GM19455 (cell line): ENCODE measurements at regions not wholly inside any gene's neighbourhood (a gene's known extent, or its start where the extent isn't known, plus 50 kb on each side); places are given as distances from the start of the nearest gene placed in this dataset.
"Not testable (repeated sequence)": the region's sequence is repeated elsewhere in the genome, so short reads cannot be mapped to it uniquely, and the experiment has no call there.

Experiments
- ATAC-seq: cut with Tn5 transposase; IDR thresholded peaks from one replicate; pipeline ENCODE4 v1.9.1; 2021; ENCODE audit not compliant: unreplicated experiment

DNA sequence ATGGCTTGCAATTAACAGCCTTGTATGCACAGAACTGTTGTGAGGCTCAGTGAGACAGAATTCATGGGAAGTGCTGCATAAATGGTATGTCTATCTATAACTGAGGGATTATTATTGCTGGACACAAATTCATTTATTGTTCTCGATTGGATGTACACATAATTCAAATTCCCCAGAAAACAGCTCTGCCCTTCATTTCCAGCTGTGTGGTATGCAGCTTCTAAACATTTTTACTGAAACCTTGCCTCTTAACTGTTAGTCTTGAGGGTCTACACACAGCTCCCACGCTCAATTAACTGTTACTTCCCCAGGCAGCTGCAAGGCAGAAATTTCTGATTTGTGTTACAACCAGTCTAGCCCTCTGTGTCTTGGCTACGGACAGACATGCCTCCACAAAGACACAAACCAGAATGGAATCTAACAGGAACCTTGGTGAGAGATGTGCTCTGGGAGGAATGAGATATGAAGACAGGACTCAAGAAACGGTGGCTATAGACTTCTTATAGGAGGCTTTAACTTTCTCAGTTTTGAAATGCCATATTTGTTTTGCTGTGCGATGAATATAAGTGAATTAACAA lies 139.7 kb upstream of the TBL1XR1 start:
- ATAC-seq = no peak

DNA sequence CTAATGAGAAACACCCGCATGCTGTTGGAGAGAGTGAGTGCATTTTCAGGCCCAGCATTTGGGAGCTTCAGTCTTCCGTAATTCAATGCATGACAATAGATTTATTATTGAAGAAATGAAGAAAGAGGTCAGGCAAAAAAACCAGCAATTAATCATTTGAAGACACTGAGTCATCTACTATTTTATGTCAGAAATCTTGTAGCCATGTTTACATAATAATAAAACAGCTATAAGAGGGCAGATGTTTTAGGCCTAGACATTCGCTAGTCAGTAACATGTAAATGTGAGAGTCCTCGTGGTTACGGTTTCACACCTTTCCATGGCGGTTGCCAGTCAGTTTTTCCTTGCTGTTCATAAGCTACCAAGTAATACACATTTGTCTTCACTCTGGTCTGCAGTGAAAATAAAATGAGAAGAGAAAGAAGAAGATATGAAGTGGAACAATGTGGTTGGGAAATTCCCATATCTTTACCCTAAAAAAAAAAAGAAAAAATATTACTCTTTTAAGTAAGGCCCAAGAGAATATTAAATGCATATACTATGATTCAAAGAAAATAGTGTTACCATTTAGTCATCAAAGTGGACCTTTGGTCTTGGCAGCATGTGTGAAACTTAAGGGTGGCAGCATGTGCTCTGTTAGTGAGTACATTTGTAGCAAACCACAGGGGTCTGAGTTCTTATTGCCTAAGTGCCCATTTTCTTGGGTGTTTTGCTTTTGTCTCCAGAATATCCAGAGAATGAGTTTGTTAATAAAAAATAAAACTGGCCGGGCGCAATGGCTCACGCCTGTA lies 140.5 kb upstream of the TBL1XR1 start:
- peak; percentile 75 for ATAC-seq

DNA sequence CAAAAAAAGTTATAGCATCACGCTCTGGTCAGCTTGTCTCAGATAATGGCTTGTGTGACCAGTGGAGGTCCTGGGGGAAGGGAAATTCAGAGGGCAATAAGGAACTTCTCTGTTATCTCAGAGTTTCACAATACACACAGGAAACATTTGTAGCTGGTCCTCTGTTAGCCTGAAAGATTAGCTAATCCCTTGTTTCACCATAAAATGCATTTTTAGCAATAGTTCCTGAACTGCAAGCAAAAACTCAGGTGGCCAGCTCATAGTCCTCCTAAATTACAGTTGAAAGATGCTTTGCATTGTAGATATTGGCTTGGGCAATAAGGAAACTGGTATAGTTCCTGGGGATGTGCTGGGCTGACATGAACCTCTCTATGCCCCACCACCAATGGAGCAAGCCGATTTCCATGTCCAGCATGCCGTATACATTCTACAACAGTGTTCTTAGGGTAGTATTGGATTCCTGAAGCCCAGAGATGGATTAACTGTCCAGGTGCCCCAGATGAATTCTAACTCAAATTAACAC lies 141.5 kb upstream of the TBL1XR1 start:
- no peak for ATAC-seq

GRCh38 chr3:177339220-177339703 lies 142.0 kb upstream of the TBL1XR1 start:
- ATAC-seq = not testable (repeated sequence)

DNA sequence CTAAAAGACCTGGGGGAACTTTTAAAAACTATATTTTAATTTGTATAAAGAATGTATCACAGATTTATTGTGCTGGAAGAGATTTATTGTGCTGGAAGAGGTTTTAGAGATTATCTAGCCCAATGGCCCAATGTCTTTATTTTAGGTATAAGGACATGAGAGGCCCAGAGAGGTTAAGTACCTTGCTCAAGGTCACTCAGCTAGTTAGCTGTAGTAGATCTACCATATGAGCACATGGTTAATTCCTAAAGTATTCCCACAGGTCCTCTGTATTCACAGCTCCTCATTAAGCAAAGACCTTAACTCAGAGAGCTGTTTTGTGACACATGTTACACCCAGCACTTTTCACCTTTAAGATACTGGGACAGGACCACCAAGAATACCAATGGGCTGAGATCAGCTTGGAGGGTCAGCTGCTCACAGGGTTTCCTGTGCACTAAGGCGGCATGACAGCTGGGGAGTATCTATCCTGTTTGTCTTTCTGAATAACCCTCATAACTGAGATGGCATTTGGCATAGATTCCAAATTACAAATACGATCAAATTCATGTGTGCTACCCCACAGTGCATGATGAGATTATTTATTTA lies 143.1 kb upstream of the TBL1XR1 start:
- ATAC-seq = no peak

GRCh38 chr3:177341736-177342419 lies 144.6 kb upstream of the TBL1XR1 start:
- no peak for ATAC-seq

- no peak for ATAC-seq
These were observed 145.9 kb upstream of the TBL1XR1 start for GRCh38 chr3:177343122-177343625.

DNA sequence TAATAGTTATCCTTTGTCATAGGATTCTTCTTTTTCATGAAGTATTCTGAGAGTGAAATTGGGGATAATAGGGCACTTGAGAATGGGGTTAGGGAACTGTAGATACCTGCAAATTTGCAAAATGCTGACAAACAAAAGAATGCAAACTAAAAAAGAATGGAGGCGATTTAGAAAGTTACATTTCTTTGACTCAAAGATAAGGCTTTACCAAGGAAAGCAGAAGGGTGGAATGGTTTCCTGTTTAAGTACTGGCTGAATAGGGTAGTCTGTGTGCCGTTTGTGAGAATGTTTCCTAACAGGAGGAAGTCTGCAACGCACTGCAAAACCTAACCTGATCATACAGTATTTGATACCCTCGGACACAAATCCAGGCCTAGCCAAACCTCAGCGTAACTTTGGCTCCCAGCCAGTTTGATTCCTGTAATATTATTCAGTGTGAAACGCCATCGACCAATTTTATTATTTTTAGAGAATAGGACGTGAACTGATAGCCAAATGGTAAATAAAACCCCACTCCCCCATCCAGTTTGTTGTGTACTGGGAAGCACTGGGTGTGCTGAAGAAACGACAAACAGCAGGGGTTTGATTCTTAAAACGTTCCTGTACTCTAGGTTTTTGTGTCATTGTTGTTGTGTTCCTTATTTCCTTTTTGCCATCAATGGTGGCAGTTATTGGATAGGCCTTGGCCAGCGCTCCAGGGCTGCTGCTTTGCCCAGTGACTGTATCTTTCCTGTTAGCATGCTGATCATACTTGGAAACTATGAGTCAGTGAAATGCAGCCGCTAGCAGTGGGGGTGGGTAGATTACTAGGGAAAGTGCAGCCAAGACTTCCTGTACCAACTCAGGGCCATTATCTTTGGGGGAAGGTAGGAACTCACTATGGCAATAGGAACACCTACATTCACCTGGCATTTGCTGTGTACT lies 148.0 kb upstream of the TBL1XR1 start:
- ATAC-seq = no peak

DNA sequence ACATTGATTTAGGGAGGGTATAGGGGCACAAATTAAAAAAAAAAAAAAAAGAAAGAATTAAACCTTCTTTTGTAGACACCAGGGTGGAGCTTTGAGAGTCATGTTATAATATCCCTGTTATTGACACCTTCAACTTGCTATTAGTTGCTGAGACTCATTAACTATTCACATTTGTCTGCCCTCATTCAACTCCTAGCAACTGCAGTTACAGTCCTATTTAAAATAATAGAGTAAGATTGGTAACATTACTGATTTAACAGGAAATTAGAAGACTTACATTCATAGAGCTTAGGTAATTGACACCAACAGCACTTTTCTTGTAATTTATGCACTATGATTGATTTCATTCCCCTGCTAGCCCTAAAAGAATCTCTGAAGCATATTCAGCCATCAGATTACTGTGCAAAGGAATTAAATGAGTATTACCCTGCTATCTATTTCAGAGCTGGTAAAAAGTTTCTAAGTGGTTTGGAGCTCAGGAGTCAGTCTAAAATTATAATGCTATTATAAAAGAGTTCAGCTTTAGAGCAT lies 148.8 kb upstream of the TBL1XR1 start:
- no peak for ATAC-seq

DNA sequence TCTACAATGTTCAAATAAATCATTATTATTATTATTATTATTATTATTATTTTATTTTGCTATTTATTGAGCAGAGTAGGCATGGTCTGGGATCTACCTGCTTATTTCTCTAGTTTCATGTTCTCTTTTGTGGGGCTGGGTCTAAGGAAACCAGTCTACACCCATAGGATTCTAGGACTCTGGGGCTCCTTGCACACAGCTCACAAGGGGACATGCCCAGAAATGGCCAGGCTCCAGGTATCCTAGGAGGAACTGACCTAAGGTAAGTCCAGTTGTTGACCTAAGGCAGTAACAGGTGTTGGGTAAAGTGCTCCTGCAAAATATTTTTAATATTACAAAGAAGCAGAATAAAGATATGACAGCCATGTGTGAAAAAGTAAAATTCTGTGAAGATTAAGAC lies 149.6 kb upstream of the TBL1XR1 start:
- no peak for ATAC-seq

- ATAC-seq = no peak
These were observed 150.3 kb upstream of the TBL1XR1 start for GRCh38 chr3:177347611-177348010.

DNA sequence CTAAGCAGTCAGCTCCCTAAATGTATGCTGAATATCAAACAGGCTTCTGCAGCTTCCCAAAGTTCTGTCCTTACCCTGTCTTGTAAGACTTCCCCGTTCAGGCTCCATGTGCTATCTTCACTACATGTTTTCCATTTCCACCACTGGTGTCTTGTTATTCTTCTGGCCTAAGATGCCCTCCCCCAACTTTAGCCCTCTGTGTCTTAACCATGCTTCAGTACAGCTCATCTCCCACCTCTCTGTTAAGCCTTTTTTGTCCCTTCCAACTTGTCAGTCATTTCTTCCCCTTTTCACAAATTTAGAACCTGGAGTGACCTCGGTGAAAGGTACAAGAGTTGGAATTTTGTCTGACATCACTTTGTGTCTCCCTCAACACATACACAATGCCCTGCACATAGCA lies 151.7 kb upstream of the TBL1XR1 start:
- no peak for ATAC-seq

DNA sequence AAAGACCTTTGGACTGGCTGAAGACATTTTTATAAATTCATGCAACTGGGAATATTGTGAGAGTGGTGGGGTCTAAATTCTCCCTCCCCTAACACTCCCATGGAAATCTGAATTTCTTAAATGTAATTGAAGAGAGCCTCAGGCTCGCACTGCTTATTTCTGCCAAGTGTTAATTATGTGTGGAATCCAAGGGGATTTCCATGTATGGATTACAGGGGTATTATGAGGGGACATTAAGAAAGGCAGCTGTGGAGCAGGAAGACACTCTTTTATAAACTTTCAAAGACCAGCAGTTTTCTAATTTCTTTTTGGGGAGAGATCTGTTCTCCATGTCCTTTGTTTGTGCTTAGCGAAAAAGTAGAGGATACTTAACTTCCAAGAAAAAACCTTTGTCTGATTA lies 152.1 kb upstream of the TBL1XR1 start:
- no peak for ATAC-seq

DNA sequence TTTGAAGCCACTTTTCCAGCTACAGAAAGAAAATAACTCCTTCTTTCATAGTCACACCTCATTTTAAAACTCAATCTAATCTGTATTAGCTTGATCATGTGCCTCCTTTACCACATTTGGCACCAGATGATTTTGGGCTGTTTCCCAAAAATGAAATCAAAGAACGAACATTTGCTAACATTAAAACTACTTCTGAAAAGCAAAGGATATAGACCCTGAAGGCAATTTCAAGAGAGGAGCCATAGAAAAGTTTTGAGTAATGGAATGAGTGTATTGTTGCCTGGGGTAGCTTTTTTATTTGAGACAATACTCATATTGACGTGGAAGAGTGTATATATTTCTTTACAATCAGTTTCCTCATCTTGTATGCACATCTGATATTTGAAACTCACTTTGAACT lies 152.8 kb upstream of the TBL1XR1 start:
- ATAC-seq = no peak

GRCh38 chr3:177351206-177351605 lies 153.9 kb upstream of the TBL1XR1 start:
- no peak for ATAC-seq

- ATAC-seq = peak; percentile 94
These were observed 154.5 kb upstream of the TBL1XR1 start for GRCh38 chr3:177351757-177352158.

- ATAC-seq = peak; percentile 17
These were observed 155.1 kb upstream of the TBL1XR1 start for GRCh38 chr3:177352424-177352823.

GRCh38 chr3:177353140-177353539 lies 155.9 kb upstream of the TBL1XR1 start:
- no peak for ATAC-seq

DNA sequence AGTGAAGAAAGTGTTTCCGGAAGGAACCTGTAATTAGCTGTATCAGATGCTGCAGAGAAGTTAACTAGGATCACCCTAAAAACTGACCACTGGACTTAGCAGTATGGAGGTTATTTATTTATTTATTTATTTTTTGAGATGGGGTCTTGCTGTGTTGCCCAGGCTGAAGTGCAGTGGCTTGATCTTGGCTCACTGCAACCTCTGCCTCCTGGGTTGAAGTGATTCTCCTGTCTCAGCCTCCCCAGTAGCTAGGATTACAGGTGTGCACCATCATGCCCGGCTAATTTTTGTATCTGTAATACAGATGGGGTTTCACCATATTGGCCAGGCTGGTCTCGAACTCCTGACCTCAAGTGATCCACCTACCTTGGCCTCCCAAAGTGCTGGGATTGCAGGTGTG lies 156.6 kb upstream of the TBL1XR1 start:
- ATAC-seq = not testable (repeated sequence)

DNA sequence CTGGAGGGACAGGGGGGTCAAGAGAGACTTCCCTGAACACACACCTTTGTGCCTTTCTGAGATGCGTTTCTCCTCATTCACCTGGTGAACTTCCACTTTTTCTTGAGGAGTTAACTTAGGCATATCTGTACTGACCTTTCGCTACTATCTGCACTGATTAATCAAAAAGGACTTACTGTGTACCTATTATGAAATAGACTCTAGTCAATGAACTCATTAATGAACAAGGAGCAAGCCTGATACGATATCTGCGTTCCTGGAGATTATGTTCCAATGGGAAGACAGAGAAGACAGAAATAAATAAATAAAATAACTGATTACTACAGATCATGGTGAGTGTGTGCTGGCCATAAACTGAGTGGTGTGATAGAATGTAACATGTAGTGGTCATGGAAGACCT lies 157.2 kb upstream of the TBL1XR1 start:
- ATAC-seq = no peak
